CD14-positive monocyte (primary cell): ENCODE measurements at regions not wholly inside any gene's neighbourhood (a gene's known extent, or its start where the extent isn't known, plus 50 kb on each side); places are given as distances from the start of the nearest gene placed in this dataset.

Source experiments
- DNase-seq, 3 donors: peaks; one replicate each; pipeline ENCODE4 v3.0.0-alpha.2; 2011 to 2022
- H2AFZ ChIP-seq: 2 replicates; pipeline ENCODE4 v1.6.0; 2012; ENCODE audit warnings: mild to moderate bottlenecking, low read depth, low read length, inconsistent platforms; ENCODE audit not compliant: insufficient read depth, poor library complexity, severe bottlenecking
- H3K27ac ChIP-seq, 2 donors: 1 replicate in 1 of 2; 2 replicates in 1 of 2; pipeline ENCODE4 v1.5.1; 2012 to 2013; ENCODE audit warnings: low read length in 2 of 2, control low read depth in 1 of 2, inconsistent platforms in 1 of 2, low read depth in 1 of 2, mild to moderate bottlenecking in 1 of 2
- H3K27me3 ChIP-seq, 2 donors: one replicate each; pipeline versions ENCODE4 v1.6.0 to v1.6.1; 2011 to 2013; ENCODE audit warnings: low read length in 2 of 2; ENCODE audit not compliant: control insufficient read depth in 2 of 2, insufficient read depth in 2 of 2
- H3K36me3 ChIP-seq, 2 donors: replicated peaks in 1 of 2; 1 replicate in 1 of 2; 2 replicates in 1 of 2; pipeline versions ENCODE4 v1.5.1 to v1.6.1; 2012 to 2013; ENCODE audit warnings: low read length in 2 of 2, control low read depth in 1 of 2, inconsistent platforms in 1 of 2, mild to moderate bottlenecking in 1 of 2; ENCODE audit not compliant: insufficient read depth in 2 of 2, control insufficient read depth in 1 of 2
- H3K4me1 ChIP-seq, 2 donors: 1 replicate in 1 of 2; 2 replicates in 1 of 2; pipeline versions ENCODE4 v1.5.1 to v1.6.1; 2012 to 2013; ENCODE audit warnings: low read length in 2 of 2, control low read depth in 1 of 2, inconsistent platforms in 1 of 2, mild to moderate bottlenecking in 1 of 2, moderate library complexity in 1 of 2; ENCODE audit not compliant: insufficient read depth in 2 of 2, control insufficient read depth in 1 of 2
- H3K4me2 ChIP-seq: replicated peaks from 2 replicates; pipeline ENCODE3; 2012; ENCODE audit warnings: low read length, moderate library complexity, mild to moderate bottlenecking; ENCODE audit not compliant: poor library complexity, severe bottlenecking; ENCODE audit errors: extremely low read depth
- H3K4me3 ChIP-seq, 3 experiments: fragments of 200-600 bp in 1 of 3; sonication (generic) in 1 of 3; replicated peaks in 1 of 3; 1 replicate in 2 of 3; 2 replicates in 1 of 3; pipeline ENCODE4 v1.5.1; 2011 to 2013; ENCODE audit warnings: low read length in 3 of 3, mild to moderate bottlenecking in 3 of 3, control low read depth in 2 of 3, low read depth in 2 of 3, inconsistent platforms in 1 of 3, moderate library complexity in 1 of 3
- H3K79me2 ChIP-seq: 2 replicates; pipeline ENCODE4 v1.6.0; 2012; ENCODE audit warnings: mild to moderate bottlenecking, control low read depth, inconsistent platforms, low read length, moderate library complexity; ENCODE audit not compliant: insufficient read depth
- H3K9ac ChIP-seq: 2 replicates; pipeline ENCODE4 v1.6.0; 2017; ENCODE audit warnings: low read length, mild to moderate bottlenecking; ENCODE audit not compliant: insufficient read depth, poor library complexity, severe bottlenecking
- H3K9me3 ChIP-seq, 2 donors: replicated peaks in 1 of 2; 1 replicate in 1 of 2; 2 replicates in 1 of 2; pipeline versions ENCODE4 v1.5.1 to v1.6.1; 2012 to 2013; ENCODE audit warnings: low read length in 2 of 2, control low read depth in 1 of 2; ENCODE audit not compliant: control insufficient read depth in 1 of 2, insufficient read depth in 1 of 2
- H4K20me1 ChIP-seq: 2 replicates; pipeline ENCODE4 v1.6.0; 2012; ENCODE audit warnings: mild to moderate bottlenecking, low read length, control low read depth, moderate library complexity; ENCODE audit not compliant: insufficient read depth
- H3K27ac Mint-ChIP-seq, 7 donors: one replicate each; pipeline ENCODE4 v1.8.0; 2020; ENCODE audit warnings: mild to moderate bottlenecking in 7 of 7, mixed read lengths in 7 of 7, moderate library complexity in 6 of 7, inconsistent platforms in 2 of 7
- H3K27me3 Mint-ChIP-seq, 3 donors: one replicate each; pipeline ENCODE4 v1.8.0; 2021 to 2022; ENCODE audit warnings: low read depth in 3 of 3, mild to moderate bottlenecking in 3 of 3, mixed read lengths in 3 of 3, moderate library complexity in 3 of 3, inconsistent platforms in 1 of 3
- H3K36me3 Mint-ChIP-seq, 2 donors: one replicate each; pipeline ENCODE4 v1.8.0; 2020; ENCODE audit warnings: mixed read lengths in 2 of 2, inconsistent platforms in 1 of 2, mild to moderate bottlenecking in 1 of 2
- H3K4me1 Mint-ChIP-seq: one replicate; pipeline ENCODE4 v1.8.0; 2020; ENCODE audit warnings: mild to moderate bottlenecking, mixed read lengths
- H3K4me3 Mint-ChIP-seq, 2 donors: one replicate each; pipeline ENCODE4 v1.8.0; 2020; ENCODE audit warnings: mild to moderate bottlenecking in 2 of 2, mixed read lengths in 2 of 2, moderate library complexity in 1 of 2
- H3K9me3 Mint-ChIP-seq, 7 donors: one replicate each; pipeline ENCODE4 v1.8.0; 2020 to 2022; ENCODE audit warnings: mixed read lengths in 7 of 7, mild to moderate bottlenecking in 6 of 7, moderate library complexity in 6 of 7, inconsistent platforms in 2 of 7
- CTCF ChIP-seq: fragments of 200-600 bp; IDR thresholded peaks from one replicate; pipeline ENCODE4 v1.8.0; 2022; ENCODE audit warnings: antibody characterized with exemption, mild to moderate bottlenecking
- WGBS: methylation state at CpG from one replicate; pipeline ENCODE4 v1.1.5; 2013; ENCODE audit warnings: missing lambda C conversion rate; ENCODE audit not compliant: insufficient coverage; 5-methylcytosine and 5-hydroxymethylcytosine counted together
- intact Hi-C, 2 donors: fragments of 100-400 bp; cut with micrococcal nuclease; formaldehyde crosslinking; loops; one replicate each; pipeline versions ENCODE4 v1.15.0 to v1.15.1; 2023

- H3K4me3 ChIP-seq = no peak overlapping the region
- H3K9me3 Mint-ChIP-seq = peaks cover 7 to 21% (median 16%) of the 10 kb centered on the region in 7 donors
- no peaks in the 10 kb centered on the region for H3K36me3 Mint-ChIP-seq
- H3K4me2 ChIP-seq = no peak overlapping the region
- no peak overlapping the region for H3K4me3 Mint-ChIP-seq
- no peak for DNase-seq
- H3K27me3 Mint-ChIP-seq = peaks cover 0 to 1% (median 0%) of the 10 kb centered on the region in 3 donors
- H3K27ac Mint-ChIP-seq = no peak overlapping the region
- 50% methylated on average over 2 of the region's 2 CpGs for WGBS
- peaks cover 3 to 15% of the 10 kb centered on the region in 2 donors for H3K9me3 ChIP-seq
- intact Hi-C loops = no loop called here
- no peaks in the 10 kb centered on the region for H3K27me3 ChIP-seq
- H3K4me1 Mint-ChIP-seq = no peaks in the 10 kb centered on the region
- H4K20me1 ChIP-seq = no peaks in the 10 kb centered on the region
- no peaks in the 10 kb centered on the region for H3K36me3 ChIP-seq
- H3K27ac ChIP-seq = no peak overlapping the region
- no peak for TF ChIP-seq CTCF
- H3K79me2 ChIP-seq = no peaks in the 10 kb centered on the region
- no peak overlapping the region for H3K9ac ChIP-seq
- H3K4me1 ChIP-seq = no peaks in the 10 kb centered on the region
- no peak overlapping the region for H2AFZ ChIP-seq
Measured at GRCh38 chr6:112770308-112770707, 423.2 kb downstream of the RFPL4B start.

GRCh38 chr6:112773187-112773586 lies 426.1 kb downstream of the RFPL4B start:
- no peak for TF ChIP-seq CTCF

More at GRCh38 chr6:112773187-112773586, 426.1 kb downstream of the RFPL4B start:
- Histone ChIP-seq H3K4me2 (no peak overlapping the region), H3K9ac (no peak overlapping the region), H3K27ac (no peak overlapping the region), H2AFZ (no peak overlapping the region), H3K79me2 (no peaks in the 10 kb centered on the region), H3K4me1 (no peaks in the 10 kb centered on the region), H3K36me3 (no peaks in the 10 kb centered on the region), H3K27me3 (no peaks in the 10 kb centered on the region), H3K4me3 (no peak overlapping the region), H3K9me3 (peaks cover 0 to under 1% of the 10 kb centered on the region in 2 donors), H4K20me1 (no peaks in the 10 kb centered on the region)
- H3K36me3 Mint-ChIP-seq = no peaks in the 10 kb centered on the region
- H3K4me3 Mint-ChIP-seq = no peak overlapping the region
- intact Hi-C loops = no loop called here
- no CpG with 5 or more reads among the region's 1 CpG for WGBS
- no peaks in the 10 kb centered on the region for H3K4me1 Mint-ChIP-seq
- DNase-seq = no peak
- H3K27ac Mint-ChIP-seq = no peak overlapping the region
- H3K9me3 Mint-ChIP-seq = peaks cover 0 to 5% (median 3%) of the 10 kb centered on the region in 7 donors
- H3K27me3 Mint-ChIP-seq = peaks cover 0 to 1% (median 0%) of the 10 kb centered on the region in 3 donors
